Neural cell (in vitro differentiated cells): ENCODE measurements at regions not wholly inside any gene's neighbourhood (a gene's known extent, or its start where the extent isn't known, plus 50 kb on each side); places are given as distances from the start of the nearest gene placed in this dataset.

Source experiments
- CTCF ChIP-seq: fragments of 450-650 bp; IDR thresholded peaks from 2 replicates; pipeline ENCODE4 v1.5.1; 2014; ENCODE audit warnings: antibody characterized with exemption, mild to moderate bottlenecking, moderate library complexity; ENCODE audit not compliant: poor library complexity, severe bottlenecking
- EP300 ChIP-seq: fragments of 450-650 bp; conservative IDR thresholded peaks from 2 replicates; pipeline ENCODE4 v1.6.1; 2014; ENCODE audit warnings: antibody characterized with exemption, mild to moderate bottlenecking, moderate library complexity; ENCODE audit not compliant: poor library complexity, severe bottlenecking
- EZH2 ChIP-seq: fragments of 200-600, 300-800 bp; shearing (Covaris generic), sonication (generic); IDR thresholded peaks from 2 replicates; pipeline ENCODE4 v1.6.1; 2014; ENCODE audit warnings: antibody characterized with exemption, low read length, borderline replicate concordance, mild to moderate bottlenecking; ENCODE audit not compliant: insufficient read depth, poor library complexity, severe bottlenecking
- MXI1 ChIP-seq: fragments of 450-650 bp; conservative IDR thresholded peaks from 2 replicates; pipeline ENCODE4 v1.6.1; 2014; ENCODE audit warnings: antibody characterized with exemption, mild to moderate bottlenecking; ENCODE audit not compliant: poor library complexity, severe bottlenecking
- POLR2AphosphoS5 ChIP-seq: IDR thresholded peaks from 2 replicates; pipeline ENCODE4 v1.6.1; 2012
- RAD21 ChIP-seq: fragments of 450-650 bp; conservative IDR thresholded peaks from 2 replicates; pipeline ENCODE4 v1.6.1; 2014; ENCODE audit warnings: antibody characterized with exemption, mild to moderate bottlenecking, moderate library complexity
- REST ChIP-seq: IDR thresholded peaks from 2 replicates; pipeline ENCODE4 v1.6.1; 2012; ENCODE audit warnings: borderline replicate concordance
- SMC3 ChIP-seq: fragments of 450-650 bp; conservative IDR thresholded peaks from 2 replicates; pipeline ENCODE4 v1.6.1; 2014; ENCODE audit warnings: antibody characterized with exemption, mild to moderate bottlenecking, moderate library complexity; ENCODE audit not compliant: poor library complexity
- TAF1 ChIP-seq: IDR thresholded peaks from 2 replicates; pipeline ENCODE4 v1.6.1; 2012; ENCODE audit warnings: low read depth

GRCh38 chr18:28793901-28794300 is 617.0 kb upstream of the CDH2 start:
- no peak for TF ChIP-seq EZH2
- no peak for TF ChIP-seq CTCF
- TF ChIP-seq EP300: no peak
- TF ChIP-seq MXI1: no peak
- TF ChIP-seq REST: no peak
- no peak for TF ChIP-seq POLR2AphosphoS5
- no peak for TF ChIP-seq TAF1
- TF ChIP-seq SMC3: no peak
- TF ChIP-seq RAD21: no peak
